GM13977 (cell line): ENCODE measurements at regions not wholly inside any gene's neighbourhood (a gene's known extent, or its start where the extent isn't known, plus 50 kb on each side); places are given as distances from the start of the nearest gene placed in this dataset.
"Not testable (repeated sequence)": the region's sequence is repeated elsewhere in the genome, so short reads cannot be mapped to it uniquely, and the experiment has no call there.

Experiments
- DNase-seq: peaks from one replicate; pipeline ENCODE4 v3.0.0; 2012; ENCODE audit warnings: low spot score
- in situ Hi-C: fragments of 300-500 bp; cut with MboI; formaldehyde crosslinking; loops from one replicate; pipeline ENCODE4 v1.12.0; 2022; ENCODE audit warnings: low sequenced_read_pairs, low pct_unique_long_range_greater_than_20kb, mixed read lengths, inconsistent platforms; ENCODE audit not compliant: unreplicated experiment
- TF ChIP-seq, protein P1 (sequence below): IDR thresholded peaks from 2 replicates; pipeline ENCODE4 v1.5.1; 2012; ENCODE audit warnings: mild to moderate bottlenecking, control low read depth; ENCODE audit not compliant: insufficient read depth; ENCODE audit errors: extremely low read depth, missing control alignments

DNA sequence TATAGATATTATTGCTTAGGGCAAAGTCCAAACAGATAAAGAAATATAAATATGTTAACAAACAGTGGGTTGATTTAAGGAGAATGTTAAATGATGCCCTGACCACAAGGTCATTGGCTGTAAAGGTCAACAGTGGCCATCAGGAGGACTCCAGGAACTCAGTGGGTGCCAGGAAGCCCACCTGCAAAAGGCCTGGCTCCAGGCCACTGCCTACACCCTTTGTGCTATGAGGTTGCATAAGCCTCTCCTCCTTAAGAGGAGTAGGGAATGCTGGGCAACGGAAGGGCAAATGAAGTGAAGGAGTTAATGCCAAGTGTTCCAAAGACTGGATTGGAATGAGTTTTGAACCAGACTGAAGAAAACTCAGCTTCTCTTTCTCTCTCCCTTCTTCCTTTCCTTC, 73.3 kb upstream of the ALX4 start:
- TF ChIP-seq, protein P1, sequence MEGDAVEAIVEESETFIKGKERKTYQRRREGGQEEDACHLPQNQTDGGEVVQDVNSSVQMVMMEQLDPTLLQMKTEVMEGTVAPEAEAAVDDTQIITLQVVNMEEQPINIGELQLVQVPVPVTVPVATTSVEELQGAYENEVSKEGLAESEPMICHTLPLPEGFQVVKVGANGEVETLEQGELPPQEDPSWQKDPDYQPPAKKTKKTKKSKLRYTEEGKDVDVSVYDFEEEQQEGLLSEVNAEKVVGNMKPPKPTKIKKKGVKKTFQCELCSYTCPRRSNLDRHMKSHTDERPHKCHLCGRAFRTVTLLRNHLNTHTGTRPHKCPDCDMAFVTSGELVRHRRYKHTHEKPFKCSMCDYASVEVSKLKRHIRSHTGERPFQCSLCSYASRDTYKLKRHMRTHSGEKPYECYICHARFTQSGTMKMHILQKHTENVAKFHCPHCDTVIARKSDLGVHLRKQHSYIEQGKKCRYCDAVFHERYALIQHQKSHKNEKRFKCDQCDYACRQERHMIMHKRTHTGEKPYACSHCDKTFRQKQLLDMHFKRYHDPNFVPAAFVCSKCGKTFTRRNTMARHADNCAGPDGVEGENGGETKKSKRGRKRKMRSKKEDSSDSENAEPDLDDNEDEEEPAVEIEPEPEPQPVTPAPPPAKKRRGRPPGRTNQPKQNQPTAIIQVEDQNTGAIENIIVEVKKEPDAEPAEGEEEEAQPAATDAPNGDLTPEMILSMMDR, result no peak
- in situ Hi-C loops, result no loop called here
- DNase-seq, result no peak

DNA sequence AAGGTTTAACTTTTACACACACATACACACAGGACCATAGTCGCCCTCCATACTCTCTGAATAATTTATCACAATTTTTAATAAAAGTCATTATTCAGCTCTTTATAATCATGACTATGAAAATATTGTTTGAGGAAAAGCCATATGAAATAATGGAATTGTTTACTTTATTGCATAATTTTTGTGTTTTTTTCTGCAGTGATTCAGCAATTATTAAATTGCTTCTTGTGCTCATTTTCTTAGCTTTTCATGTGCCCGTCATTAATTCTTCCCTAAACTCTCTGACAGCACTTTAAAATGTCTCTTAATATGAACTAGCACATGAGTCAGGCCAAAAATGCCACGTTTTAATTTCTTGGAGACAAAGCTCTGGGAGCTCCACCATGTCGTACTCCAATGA, 77.5 kb upstream of the ALX4 start:
- TF ChIP-seq, protein P1, result no peak
- DNase-seq, result no peak
- in situ Hi-C loops, result no loop called here

DNA sequence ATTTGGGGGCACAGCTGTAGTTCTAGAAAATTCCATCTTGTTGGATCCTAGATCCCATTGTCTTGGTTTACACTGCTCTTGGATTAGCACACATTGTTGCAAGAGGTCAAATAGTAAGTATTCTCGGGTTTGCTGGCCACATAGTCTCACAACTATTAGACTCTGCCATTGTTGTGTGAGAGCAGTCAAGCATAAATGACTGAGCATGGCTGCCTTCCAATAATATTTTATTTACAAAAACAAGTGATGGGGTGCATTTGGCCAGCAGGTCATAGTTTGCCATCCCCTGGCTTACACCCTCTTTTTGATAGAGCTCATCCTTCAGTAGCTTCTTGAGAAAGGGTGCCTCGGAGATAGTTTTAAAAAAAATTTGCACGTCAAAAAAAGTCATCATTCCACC, 77.9 kb upstream of the ALX4 start:
- TF ChIP-seq, protein P1, result no peak
- in situ Hi-C loops, result no loop called here

DNA sequence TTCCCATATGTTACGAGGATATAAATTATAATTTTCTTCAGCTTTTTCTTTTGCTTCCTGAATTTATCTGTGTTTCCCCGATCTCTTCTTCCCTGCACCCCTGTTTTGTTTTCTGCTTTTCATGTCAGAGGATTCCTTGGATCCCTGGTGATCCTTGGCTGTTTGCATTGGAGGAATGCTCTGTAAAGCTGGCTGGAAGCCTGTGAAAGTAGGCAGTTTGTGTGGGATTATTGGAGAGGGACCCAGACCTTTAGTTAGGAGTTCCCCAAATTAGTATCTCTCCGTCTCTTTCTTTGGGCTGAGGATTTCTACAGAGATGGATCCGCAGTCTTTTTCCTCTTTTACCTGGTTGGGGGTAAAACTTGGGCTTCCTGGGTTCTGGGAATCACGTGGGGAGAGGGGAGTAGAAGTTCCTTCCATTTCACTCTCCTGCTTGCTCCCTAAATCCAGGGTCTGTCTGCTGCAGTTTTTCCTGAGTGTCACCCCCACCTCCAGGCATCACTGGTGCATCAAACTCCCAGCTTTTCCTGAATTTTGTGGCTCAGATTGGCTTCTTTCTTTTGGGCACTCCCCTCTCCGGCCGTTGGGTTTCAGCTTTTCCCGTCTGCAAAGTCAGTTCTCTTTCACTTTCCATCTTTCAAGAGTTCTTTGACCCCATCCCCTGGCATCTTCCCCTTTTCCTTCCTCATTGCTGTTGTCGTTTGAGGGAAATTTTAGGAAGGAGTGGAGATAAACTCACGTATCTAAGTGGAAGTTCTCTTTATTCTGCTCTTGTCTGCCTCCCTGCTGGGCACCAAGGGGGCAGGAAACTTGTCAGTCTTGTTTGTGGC, 79.1 kb upstream of the ALX4 start:
- no peak for DNase-seq
- TF ChIP-seq, protein P1, result no peak
- in situ Hi-C loops, result no loop called here

More for the DNA sequence above, 77.9 kb upstream of the ALX4 start:
- DNase-seq, result no peak

DNA sequence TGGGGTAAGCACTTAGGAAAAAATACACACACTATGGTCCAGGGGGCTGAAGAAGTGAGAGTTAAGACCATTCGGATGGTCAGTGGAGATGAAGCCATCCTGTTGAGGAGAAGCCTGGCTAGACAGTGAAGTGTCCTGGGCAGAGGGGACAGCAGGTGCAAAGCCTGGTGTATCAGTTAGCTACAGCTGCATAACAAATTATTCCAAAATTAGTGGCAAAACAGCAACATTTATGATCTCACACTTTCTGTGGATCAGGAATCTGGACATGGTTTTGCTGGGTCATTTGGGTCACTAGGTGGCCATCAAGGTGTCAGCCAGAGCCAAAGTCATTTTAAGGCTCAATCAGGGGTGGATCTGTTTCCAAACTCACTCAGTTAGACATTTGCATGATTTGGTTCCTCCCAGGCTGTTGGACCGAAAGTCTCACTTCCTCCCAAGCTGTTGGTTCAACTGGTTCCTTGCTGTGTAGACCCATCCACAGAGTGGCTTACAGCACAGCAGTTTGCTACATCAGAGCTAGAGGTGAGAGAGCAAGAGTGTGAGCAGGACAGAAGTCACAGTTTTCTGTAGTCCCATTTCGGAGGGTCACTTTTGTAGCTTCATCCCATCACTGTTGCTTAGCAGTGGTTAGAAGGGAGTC, 80.1 kb upstream of the ALX4 start:
- TF ChIP-seq, protein P1, result no peak
- in situ Hi-C loops, result no loop called here
- DNase-seq, result no peak

DNA sequence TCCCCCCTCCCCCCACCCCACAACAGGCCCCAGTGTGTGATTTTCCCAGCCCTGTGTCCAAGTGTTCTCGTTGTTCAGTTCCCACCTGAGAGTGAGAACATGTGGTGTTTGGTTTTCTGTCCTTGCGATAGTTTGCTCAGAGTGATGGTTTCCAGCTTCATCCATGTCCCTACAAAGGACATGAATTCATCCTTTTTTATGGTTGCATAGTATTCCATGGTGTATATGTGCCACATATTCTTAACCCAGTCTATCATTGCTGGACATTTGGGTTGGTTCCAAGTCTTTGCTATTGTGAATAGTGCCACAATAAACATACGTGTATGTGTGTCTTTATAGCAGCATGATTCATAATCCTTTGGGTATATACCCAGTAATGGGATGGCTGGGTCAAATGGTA, 81.1 kb upstream of the ALX4 start:
- in situ Hi-C loops, result not testable (repeated sequence)

DNA sequence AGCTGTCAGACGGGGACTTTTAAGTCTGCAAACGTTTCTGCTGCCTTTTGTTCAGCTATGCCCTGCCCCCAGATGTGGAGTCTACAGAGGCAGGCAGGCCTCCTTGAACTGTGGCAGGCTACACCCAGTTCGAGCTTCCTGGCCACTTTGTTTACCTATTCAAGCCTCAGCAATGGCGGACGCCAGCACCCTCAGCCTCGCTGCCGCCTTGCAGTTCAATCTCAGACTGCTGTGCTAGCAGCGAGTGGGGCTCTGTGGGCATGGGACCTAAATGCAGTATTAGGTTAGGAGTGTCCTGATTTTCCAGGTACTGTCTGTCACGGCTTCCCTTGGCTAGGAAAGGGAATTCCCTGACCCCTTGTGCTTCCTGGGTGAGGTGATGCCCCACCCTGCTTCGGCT, 86.8 kb upstream of the ALX4 start:
- in situ Hi-C loops, DNase-seq: not testable (repeated sequence)

More for the DNA sequence above, 81.1 kb upstream of the ALX4 start:
- DNase-seq, result not testable (repeated sequence)
